PFSK-1 (cell line): ENCODE measurements at regions not wholly inside any gene's neighbourhood (a gene's known extent, or its start where the extent isn't known, plus 50 kb on each side); places are given as distances from the start of the nearest gene placed in this dataset.

ENCODE experiments used
- POLR2AphosphoS5 ChIP-seq: IDR thresholded peaks from 2 replicates; pipeline ENCODE4 v1.6.1; 2012; ENCODE audit warnings: low read depth, mild to moderate bottlenecking, control low read depth, low read length, moderate library complexity
- REST ChIP-seq, 2 experiments: IDR thresholded peaks; 2 replicates each; pipeline versions ENCODE4 v1.6.1 to v1.8.0; 2011 to 2012; ENCODE audit warnings: low read depth in 2 of 2, low read length in 2 of 2, control low read depth in 1 of 2, inconsistent platforms in 1 of 2, mild to moderate bottlenecking in 1 of 2, moderate library complexity in 1 of 2; ENCODE audit not compliant: insufficient read depth in 1 of 2
- SIN3A ChIP-seq: IDR thresholded peaks from 2 replicates; pipeline ENCODE4 v1.6.1; 2012; ENCODE audit warnings: mild to moderate bottlenecking, low read length, moderate library complexity, borderline replicate concordance; ENCODE audit not compliant: insufficient read depth
- TAF1 ChIP-seq: IDR thresholded peaks from 2 replicates; pipeline ENCODE4 v1.6.1; 2012; ENCODE audit warnings: low read length, control low read depth, borderline replicate concordance; ENCODE audit not compliant: insufficient read depth

- TF ChIP-seq TAF1 (no peak), POLR2AphosphoS5 (no peak), REST (IDR thresholded peaks at IDR 0.05; ENCODE audit: insufficient read depth in 1 of 2, low read depth in 2 of 2, low read length in 2 of 2) (no peak), SIN3A (no peak)
These were observed 125.1 kb downstream of the SNX5 start for GRCh38 chr20:17843246-17844132.
